Sigmoid colon (tissue), 6 donors: ENCODE measurements at regions not wholly inside any gene's neighbourhood (a gene's known extent, or its start where the extent isn't known, plus 50 kb on each side); places are given as distances from the start of the nearest gene placed in this dataset.

Source experiments
- DNase-seq: peaks from one replicate; pipeline ENCODE4 v3.0.0-alpha.2; 2019
- H3K27ac ChIP-seq, 4 donors: fragments of 200-600 bp; sonication (generic); one replicate each; pipeline ENCODE4 v1.5.1; 2016 to 2019; ENCODE audit warnings: mild to moderate bottlenecking in 1 of 4
- H3K27me3 ChIP-seq, 3 donors: fragments of 200-600 bp; sonication (generic); one replicate each; pipeline ENCODE4 v1.5.1; 2019; ENCODE audit warnings: mild to moderate bottlenecking in 1 of 3
- H3K36me3 ChIP-seq, 4 donors: fragments of 200-600 bp; sonication (generic); one replicate each; pipeline ENCODE4 v1.5.1; 2016 to 2019
- H3K4me1 ChIP-seq, 4 donors: fragments of 200-600 bp; sonication (generic); one replicate each; pipeline ENCODE4 v1.5.1; 2017 to 2019
- H3K4me3 ChIP-seq, 4 donors: fragments of 200-600 bp; sonication (generic); one replicate each; pipeline ENCODE4 v1.5.1; 2017 to 2019; ENCODE audit warnings: mild to moderate bottlenecking in 2 of 4, moderate library complexity in 1 of 4
- H3K9me3 ChIP-seq, 4 donors: fragments of 200-600 bp in 3 of 4; sonication (generic) in 3 of 4; one replicate each; pipeline versions ENCODE4 v1.5.1 to v1.6.1; 2013 to 2019
- CTCF ChIP-seq, 4 experiments: fragments of 450-650 bp in 3 of 4; fragments of 200-600 bp in 1 of 4; IDR thresholded peaks; one replicate each; pipeline ENCODE4 v1.5.1; 2016 to 2019; ENCODE audit warnings: antibody characterized with exemption in 4 of 4, mild to moderate bottlenecking in 3 of 4, moderate library complexity in 2 of 4
- EP300 ChIP-seq, 4 donors: sonication (generic); formaldehyde crosslinking; IDR thresholded peaks; one replicate each; pipeline ENCODE4 v1.6.1; 2017; ENCODE audit warnings: antibody characterized with exemption in 4 of 4
- POLR2A ChIP-seq, 2 donors: fragments of 450-650 bp; IDR thresholded peaks; one replicate each; pipeline ENCODE4 v1.6.1; 2016; ENCODE audit warnings: antibody characterized with exemption in 2 of 2, mild to moderate bottlenecking in 2 of 2, moderate library complexity in 2 of 2
- POLR2AphosphoS5 ChIP-seq, 4 donors: sonication (generic); formaldehyde crosslinking; IDR thresholded peaks; one replicate each; pipeline ENCODE4 v1.6.1; 2017; ENCODE audit warnings: antibody characterized with exemption in 4 of 4
- WGBS, 2 donors: extraction: QIAGEN DNeasy Blood & Tissue Kit; methylation state at CpG; one replicate each; pipeline ENCODE4 v1.1.7; 2013; 5-methylcytosine and 5-hydroxymethylcytosine counted together
- intact Hi-C: fragments of 100-400 bp; cut with DNase I; formaldehyde crosslinking; loops from one replicate; pipeline ENCODE4 v1.15.1; 2023
- donor health status: healthy with polysubstance abuse.
- donor health status: healthy.

GRCh38 chr3:42027571-42027970 is 63.6 kb upstream of the TRAK1 start:
- DNase-seq = no peak
- peaks cover 0 to 87% (median 65%) of the 10 kb centered on the region in 4 donors for H3K4me1 ChIP-seq
- no peaks in the 10 kb centered on the region for H3K27me3 ChIP-seq
- no peaks in the 10 kb centered on the region for H3K9me3 ChIP-seq
- TF ChIP-seq CTCF (IDR thresholded peaks at IDR 0.05) = no peak
- no peak for TF ChIP-seq POLR2A (IDR thresholded peaks at IDR 0.05)
- no peak for TF ChIP-seq EP300 (IDR thresholded peaks at IDR 0.05)
- TF ChIP-seq POLR2AphosphoS5 (IDR thresholded peaks at IDR 0.05) = no peak
- no peak overlapping the region for H3K4me3 ChIP-seq
- H3K27ac ChIP-seq = peak overlapping the region in 2 of 4 donors; percentile 88 to 95
- no peaks in the 10 kb centered on the region for H3K36me3 ChIP-seq
- intact Hi-C loops = no loop called here
- WGBS, 2 donors = 91 to 92% methylated on average over 5 of the region's 5 CpGs

- H3K4me1 ChIP-seq = peaks cover 0 to 87% (median 68%) of the 10 kb centered on the region in 4 donors
- intact Hi-C loops = no loop called here
- TF ChIP-seq EP300 (IDR thresholded peaks at IDR 0.05) (peak in 2 of 4 donors; percentile 71 to 88), POLR2AphosphoS5 (IDR thresholded peaks at IDR 0.05) (peak; percentile 65 to 91 (median 72)), CTCF (IDR thresholded peaks at IDR 0.05) (no peak), POLR2A (IDR thresholded peaks at IDR 0.05) (no peak)
These were observed 63.7 kb upstream of the ULK4 start for GRCh38 chr3:42025370-42026138.

GRCh38 chr3:42024591-42025351 is 62.9 kb upstream of the ULK4 start:
- no peak for DNase-seq
- peak overlapping the region; percentile 76 to 95 (median 87) for H3K27ac ChIP-seq
- peak overlapping the region in 1 of 4 donors; percentile 15 for H3K4me3 ChIP-seq
- H3K27me3 ChIP-seq = no peaks in the 10 kb centered on the region
- 19 to 25% methylated on average over 10 of the region's 10 CpGs for WGBS, 2 donors
- H3K4me1 ChIP-seq = peaks cover 0 to 91% (median 76%) of the 10 kb centered on the region in 4 donors
- TF ChIP-seq POLR2AphosphoS5 (IDR thresholded peaks at IDR 0.05) (peak in 1 of 4 donors; percentile 6), POLR2A (IDR thresholded peaks at IDR 0.05) (no peak)
- intact Hi-C loops = no loop called here
- no peaks in the 10 kb centered on the region for H3K36me3 ChIP-seq
- no peaks in the 10 kb centered on the region for H3K9me3 ChIP-seq

More at GRCh38 chr3:42025370-42026138, 63.7 kb upstream of the ULK4 start:
- DNase-seq = peak; percentile 98
- Histone ChIP-seq H3K27me3 (no peaks in the 10 kb centered on the region), H3K36me3 (no peaks in the 10 kb centered on the region), H3K9me3 (no peaks in the 10 kb centered on the region), H3K27ac (peak overlapping the region; percentile 76 to 95 (median 87)), H3K4me3 (peak overlapping the region in 1 of 4 donors; percentile 15)
- WGBS, 2 donors = 6 to 12% methylated on average over 7 of the region's 7 CpGs

- peaks cover 0 to 94% (median 85%) of the 10 kb centered on the region in 4 donors for H3K4me1 ChIP-seq
- H3K27me3 ChIP-seq = no peaks in the 10 kb centered on the region
- intact Hi-C loops = no loop called here
- WGBS, 2 donors = 77 to 87% methylated on average over 8 of the region's 8 CpGs
- H3K27ac ChIP-seq = peak overlapping the region in 3 of 4 donors; percentile 76 to 95 (median 88)
- H3K9me3 ChIP-seq = no peaks in the 10 kb centered on the region
- no peak for DNase-seq
- H3K36me3 ChIP-seq = no peaks in the 10 kb centered on the region
- no peak overlapping the region for H3K4me3 ChIP-seq
- no peak for TF ChIP-seq EP300 (IDR thresholded peaks at IDR 0.05)
- no peak for TF ChIP-seq POLR2AphosphoS5 (IDR thresholded peaks at IDR 0.05)
- TF ChIP-seq CTCF (IDR thresholded peaks at IDR 0.05) = no peak
- TF ChIP-seq POLR2A (IDR thresholded peaks at IDR 0.05) = no peak
These were observed 61.5 kb upstream of the ULK4 start for GRCh38 chr3:42023380-42023779.

GRCh38 chr3:42022355-42022754 is 60.5 kb upstream of the ULK4 start:
- intact Hi-C loops = no loop called here
- Histone ChIP-seq H3K36me3 (no peaks in the 10 kb centered on the region), H3K4me3 (no peak overlapping the region), H3K4me1 (peaks cover 0 to 91% (median 86%) of the 10 kb centered on the region in 4 donors), H3K27me3 (no peaks in the 10 kb centered on the region), H3K27ac (peak overlapping the region; percentile 56 to 95 (median 76)), H3K9me3 (no peaks in the 10 kb centered on the region)
- DNase-seq = no peak
- no peak for TF ChIP-seq POLR2A (IDR thresholded peaks at IDR 0.05)
- no peak for TF ChIP-seq EP300 (IDR thresholded peaks at IDR 0.05)
- TF ChIP-seq POLR2AphosphoS5 (IDR thresholded peaks at IDR 0.05) = no peak
- no peak for TF ChIP-seq CTCF (IDR thresholded peaks at IDR 0.05)
- WGBS, 2 donors = 69 to 82% methylated on average over 7 of the region's 7 CpGs
